Body of pancreas (tissue), 4 donors: ENCODE measurements at regions not wholly inside any gene's neighbourhood (a gene's known extent, or its start where the extent isn't known, plus 50 kb on each side); places are given as distances from the start of the nearest gene placed in this dataset.

Experiments
- CTCF ChIP-seq, 7 experiments: fragments of 450-650 bp in 4 of 7; fragments of 200-600 bp in 3 of 7; sonication (generic) in 3 of 7; IDR thresholded peaks; one replicate each; pipeline ENCODE4 v1.5.1; 2016 to 2019; ENCODE audit warnings: antibody characterized with exemption in 7 of 7
- POLR2A ChIP-seq, 3 donors: fragments of 450-650 bp; IDR thresholded peaks; one replicate each; pipeline ENCODE4 v1.6.1; 2016; ENCODE audit warnings: antibody characterized with exemption in 3 of 3, mild to moderate bottlenecking in 2 of 3

DNA sequence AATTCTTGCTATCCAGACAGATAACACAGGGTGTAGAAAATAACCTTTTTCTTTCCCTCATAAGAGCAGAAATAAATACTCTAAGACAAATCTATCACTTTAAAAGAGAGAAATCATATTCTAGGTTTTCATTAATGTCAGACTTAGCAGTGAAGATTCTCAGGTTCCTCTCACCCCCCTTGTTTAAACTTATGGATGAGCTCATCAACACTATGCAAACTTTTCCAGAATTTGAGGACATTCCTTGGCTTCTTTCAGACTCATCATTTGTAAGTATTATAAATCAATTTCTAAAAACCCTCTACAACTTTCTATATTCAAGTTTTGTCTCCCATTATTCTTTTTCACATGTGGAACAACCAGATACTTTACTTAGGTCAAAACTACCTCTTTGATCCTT lies 374.9 kb upstream of the TRPC7 start:
- no peak for TF ChIP-seq CTCF (IDR thresholded peaks at IDR 0.05)
- no peak for TF ChIP-seq POLR2A (IDR thresholded peaks at IDR 0.05)
